ENCODE measurements at regions not wholly inside any gene's neighbourhood (a gene's known extent, or its start where the extent isn't known, plus 50 kb on each side); places are given as distances from the start of the nearest gene placed in this dataset.

- no peak overlapping the region for H3K4me3 ChIP-seq (replicated peaks in 1 of 2; ENCODE audit: low read depth in 2 of 2, low read length in 2 of 2)
- TF ChIP-seq CTCF (IDR thresholded peaks at IDR 0.05; ENCODE audit: low read depth, low read length) = no peak
Observed at GRCh38 chr1:218600968-218601367, 255.8 kb downstream of the TGFB2 start.

GRCh38 chr1:218604217-218604616, 259.1 kb downstream of the TGFB2 start:
- no peak overlapping the region for H3K4me3 ChIP-seq (replicated peaks in 1 of 2; ENCODE audit: low read depth in 2 of 2, low read length in 2 of 2)
- no peak for DNase-seq (ENCODE audit: low read depth in 2 of 2)

More at GRCh38 chr1:218600968-218601367, 255.8 kb downstream of the TGFB2 start:
- DNase-seq (ENCODE audit: low read depth in 2 of 2) = peak in 1 of 2 donors; percentile 39

GRCh38 chr1:218611916-218612585, 266.9 kb downstream of the TGFB2 start:
- no peak for DNase-seq (ENCODE audit: low read depth in 2 of 2)
- no peak overlapping the region for H3K4me3 ChIP-seq (replicated peaks in 1 of 2; ENCODE audit: low read depth in 2 of 2, low read length in 2 of 2)
- TF ChIP-seq CTCF (IDR thresholded peaks at IDR 0.05; ENCODE audit: low read depth, low read length) = no peak

More at GRCh38 chr1:218604217-218604616, 259.1 kb downstream of the TGFB2 start:
- TF ChIP-seq CTCF (IDR thresholded peaks at IDR 0.05; ENCODE audit: low read depth, low read length) = no peak

GRCh38 chr1:218613105-218613504, 268.0 kb downstream of the TGFB2 start:
- no peak for DNase-seq (ENCODE audit: low read depth in 2 of 2)
- no peak overlapping the region for H3K4me3 ChIP-seq (replicated peaks in 1 of 2; ENCODE audit: low read depth in 2 of 2, low read length in 2 of 2)
- TF ChIP-seq CTCF (IDR thresholded peaks at IDR 0.05; ENCODE audit: low read depth, low read length) = no peak

GRCh38 chr1:218614031-218614430, 268.9 kb downstream of the TGFB2 start:
- H3K4me3 ChIP-seq (replicated peaks in 1 of 2; ENCODE audit: low read depth in 2 of 2, low read length in 2 of 2) = no peak overlapping the region
- no peak for DNase-seq (ENCODE audit: low read depth in 2 of 2)
- TF ChIP-seq CTCF (IDR thresholded peaks at IDR 0.05; ENCODE audit: low read depth, low read length) = no peak

GRCh38 chr1:218616681-218617080, 271.5 kb downstream of the TGFB2 start:
- peak; percentile 19 to 45 for DNase-seq (ENCODE audit: low read depth in 2 of 2)
- no peak for TF ChIP-seq CTCF (IDR thresholded peaks at IDR 0.05; ENCODE audit: low read depth, low read length)
- no peak overlapping the region for H3K4me3 ChIP-seq (replicated peaks in 1 of 2; ENCODE audit: low read depth in 2 of 2, low read length in 2 of 2)

- DNase-seq (ENCODE audit: low read depth in 2 of 2) = no peak
- TF ChIP-seq CTCF (IDR thresholded peaks at IDR 0.05; ENCODE audit: low read depth, low read length) = no peak
- H3K4me3 ChIP-seq (replicated peaks in 1 of 2; ENCODE audit: low read depth in 2 of 2, low read length in 2 of 2) = no peak overlapping the region
Observed at GRCh38 chr1:218617986-218618385, 272.9 kb downstream of the TGFB2 start.
